H9 (cell line): ENCODE measurements at regions not wholly inside any gene's neighbourhood (a gene's known extent, or its start where the extent isn't known, plus 50 kb on each side); places are given as distances from the start of the nearest gene placed in this dataset.

Experiments used
- DNase-seq: peaks from one replicate; pipeline ENCODE4 v3.0.0-alpha.2; 2017
- H2AFZ ChIP-seq: one replicate; pipeline ENCODE4 v1.6.1; 2013; ENCODE audit warnings: mild to moderate bottlenecking, low read length, control low read depth, moderate library complexity
- H2AK5ac ChIP-seq: 2 replicates; pipeline ENCODE4 v1.6.1; 2013; ENCODE audit warnings: low read length, control low read depth, mixed read lengths; ENCODE audit not compliant: insufficient read length
- H2BK120ac ChIP-seq: one replicate; pipeline ENCODE4 v1.6.1; 2013; ENCODE audit warnings: low read depth, mild to moderate bottlenecking, low read length, control low read depth, inconsistent platforms; ENCODE audit not compliant: poor library complexity, severe bottlenecking
- H2BK12ac ChIP-seq: 2 replicates; pipeline ENCODE4 v1.6.1; 2013; ENCODE audit warnings: low read length, control low read depth, mixed read lengths, low read depth; ENCODE audit not compliant: insufficient read length
- H2BK15ac ChIP-seq: 2 replicates; pipeline ENCODE4 v1.6.1; 2013; ENCODE audit warnings: low read depth, low read length, control low read depth
- H2BK20ac ChIP-seq: one replicate; pipeline ENCODE4 v1.6.1; 2013; ENCODE audit warnings: low read depth, mild to moderate bottlenecking, low read length, control low read depth, inconsistent platforms; ENCODE audit not compliant: poor library complexity, severe bottlenecking
- H2BK5ac ChIP-seq: 2 replicates; pipeline ENCODE4 v1.6.1; 2013; ENCODE audit warnings: low read length, control low read depth, mixed read lengths; ENCODE audit not compliant: insufficient read length
- H3K14ac ChIP-seq: 2 replicates; pipeline ENCODE4 v1.6.1; 2013; ENCODE audit warnings: low read length, control low read depth; ENCODE audit not compliant: insufficient read depth
- H3K18ac ChIP-seq: 2 replicates; pipeline ENCODE4 v1.6.1; 2013; ENCODE audit warnings: low read depth, mild to moderate bottlenecking, mixed read lengths, low read length, control low read depth; ENCODE audit not compliant: insufficient read length
- H3K23ac ChIP-seq: 2 replicates; pipeline ENCODE4 v1.6.1; 2013; ENCODE audit warnings: low read length, control low read depth, mixed read lengths, low read depth; ENCODE audit not compliant: insufficient read length
- H3K23me2 ChIP-seq: 2 replicates; pipeline ENCODE4 v1.6.1; 2013; ENCODE audit warnings: low read depth, mild to moderate bottlenecking, mixed read lengths, low read length, control low read depth; ENCODE audit not compliant: insufficient read length, poor library complexity, severe bottlenecking
- H3K27ac ChIP-seq: 2 replicates; pipeline ENCODE4 v1.5.1; 2013; ENCODE audit warnings: low read length, control low read depth, mixed read lengths, low read depth; ENCODE audit not compliant: insufficient read length
- H3K27me3 ChIP-seq: 2 replicates; pipeline ENCODE4 v1.6.1; 2013; ENCODE audit warnings: low read length, control low read depth, inconsistent platforms; ENCODE audit not compliant: insufficient read depth
- H3K4ac ChIP-seq: 2 replicates; pipeline ENCODE4 v1.6.1; 2013; ENCODE audit warnings: low read depth, mild to moderate bottlenecking, control low read depth, inconsistent platforms, low read length, moderate library complexity
- H3K4me1 ChIP-seq: 2 replicates; pipeline ENCODE4 v1.6.1; 2013; ENCODE audit warnings: low read length, control low read depth, inconsistent platforms; ENCODE audit not compliant: insufficient read depth
- H3K4me2 ChIP-seq: 2 replicates; pipeline ENCODE4 v1.6.1; 2013; ENCODE audit warnings: low read length, control low read depth, mixed read lengths; ENCODE audit not compliant: insufficient read length, insufficient read depth
- H3K56ac ChIP-seq: 2 replicates; pipeline ENCODE4 v1.6.1; 2013; ENCODE audit warnings: low read depth, mild to moderate bottlenecking, mixed read lengths, low read length, control low read depth; ENCODE audit not compliant: insufficient read length
- H3K79me1 ChIP-seq: 2 replicates; pipeline ENCODE4 v1.6.1; 2013; ENCODE audit warnings: low read depth, mild to moderate bottlenecking, moderate library complexity, low read length, control low read depth, inconsistent platforms; ENCODE audit not compliant: insufficient read depth, poor library complexity, severe bottlenecking
- H3K79me2 ChIP-seq: 2 replicates; pipeline ENCODE4 v1.6.1; 2013; ENCODE audit warnings: low read length, control low read depth, inconsistent platforms; ENCODE audit not compliant: insufficient read depth
- H3K9ac ChIP-seq: 2 replicates; pipeline ENCODE4 v1.6.1; 2013; ENCODE audit warnings: low read length, control low read depth, mixed read lengths; ENCODE audit not compliant: insufficient read length; ENCODE audit errors: extremely low read depth
- H3K9me3 ChIP-seq: one replicate; pipeline ENCODE4 v1.6.1; 2013; ENCODE audit warnings: low read depth, low read length, inconsistent platforms; ENCODE audit not compliant: control insufficient read depth
- H3T11ph ChIP-seq: one replicate; pipeline ENCODE4 v1.6.1; 2013; ENCODE audit warnings: mild to moderate bottlenecking, low read length, control low read depth, inconsistent platforms
- H4K20me1 ChIP-seq: one replicate; pipeline ENCODE4 v1.6.1; 2013; ENCODE audit not compliant: control insufficient read depth, insufficient read length, insufficient read depth
- H4K5ac ChIP-seq: 2 replicates; pipeline ENCODE4 v1.6.1; 2013; ENCODE audit warnings: low read depth, mild to moderate bottlenecking, mixed read lengths, low read length, control low read depth; ENCODE audit not compliant: insufficient read length
- H4K8ac ChIP-seq: replicated peaks from 2 replicates; pipeline ENCODE4 v1.6.1; 2013; ENCODE audit warnings: low read length, control low read depth, mixed read lengths, low read depth; ENCODE audit not compliant: insufficient read length
- H4K91ac ChIP-seq: 2 replicates; pipeline ENCODE4 v1.6.1; 2013; ENCODE audit warnings: low read depth, mild to moderate bottlenecking, moderate library complexity, mixed read lengths, low read length, control low read depth; ENCODE audit not compliant: insufficient read length
- H3K27ac Mint-ChIP-seq, 3 experiments: 2 replicates in 2 of 3; 3 replicates in 1 of 3; pipeline ENCODE4 v1.8.0; 2020 to 2021; ENCODE audit warnings: mixed read lengths in 3 of 3, mild to moderate bottlenecking in 1 of 3, moderate library complexity in 1 of 3
- H3K27me3 Mint-ChIP-seq: 2 replicates; pipeline ENCODE4 v1.8.0; 2021; ENCODE audit warnings: low read depth, mild to moderate bottlenecking, moderate library complexity, mixed read lengths
- H3K36me3 Mint-ChIP-seq, 3 experiments: 2 replicates in 2 of 3; 3 replicates in 1 of 3; pipeline ENCODE4 v1.8.0; 2020 to 2021; ENCODE audit warnings: low read depth in 3 of 3, mixed read lengths in 3 of 3; ENCODE audit not compliant: insufficient read depth in 1 of 3
- H3K4me1 Mint-ChIP-seq, 2 experiments: 2 replicates each; pipeline ENCODE4 v1.8.0; 2020; ENCODE audit warnings: mixed read lengths in 2 of 2
- H3K4me3 Mint-ChIP-seq, 2 experiments: 2 replicates in 1 of 2; 3 replicates in 1 of 2; pipeline ENCODE4 v1.8.0; 2020 to 2021; ENCODE audit warnings: mild to moderate bottlenecking in 2 of 2, mixed read lengths in 2 of 2, moderate library complexity in 1 of 2
- H3K9me3 Mint-ChIP-seq, 2 experiments: 2 replicates in 1 of 2; 3 replicates in 1 of 2; pipeline ENCODE4 v1.8.0; 2020; ENCODE audit warnings: mild to moderate bottlenecking in 2 of 2, mixed read lengths in 2 of 2, moderate library complexity in 1 of 2
- TF ChIP-seq, protein P1 (sequence below): fragments of 200-600 bp; sonication (generic); conservative IDR thresholded peaks from 3 replicates; pipeline ENCODE4 v1.8.0; 2021; ENCODE audit warnings: antibody characterized with exemption, mild to moderate bottlenecking

DNA sequence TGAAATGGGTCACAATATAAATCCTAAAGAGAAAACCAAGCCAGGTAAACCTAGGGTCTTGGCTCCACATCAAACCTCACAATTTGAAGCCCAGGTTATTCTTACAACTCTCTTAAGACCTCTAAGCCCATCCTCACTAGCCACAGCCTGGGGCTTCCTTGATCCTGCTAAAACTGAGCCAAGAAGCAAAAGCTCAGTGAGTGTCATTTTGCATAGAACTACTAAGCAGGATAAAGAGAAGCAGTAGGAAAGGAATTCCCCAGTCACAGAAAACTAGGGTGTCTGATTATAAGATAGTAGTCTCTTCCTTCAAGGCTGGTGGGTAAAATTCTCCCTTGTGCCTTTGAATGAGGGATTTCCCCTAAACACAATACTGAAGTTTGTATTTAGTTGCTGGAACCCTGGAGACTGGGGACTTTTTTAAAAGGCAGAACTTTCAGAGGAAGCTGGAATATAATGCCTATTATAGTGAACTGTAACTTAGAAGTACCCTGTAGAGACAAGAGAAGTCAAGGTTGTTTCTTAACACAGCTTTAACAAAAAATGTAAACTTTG is 196.6 kb upstream of the KIAA1217 start:
- H4K8ac ChIP-seq = no peak overlapping the region
- H3K23me2 ChIP-seq = no peaks in the 10 kb centered on the region
- no peaks in the 10 kb centered on the region for H3K79me1 ChIP-seq
- H2AK5ac ChIP-seq = no peak overlapping the region
- no peak overlapping the region for H2BK5ac ChIP-seq
- Mint-ChIP-seq H3K27me3 (no peaks in the 10 kb centered on the region), H3K36me3 (no peaks in the 10 kb centered on the region), H3K4me3 (no peak overlapping the region), H3K4me1 (peaks cover 23 to 26% of the 10 kb centered on the region in 2 experiments), H3K9me3 (no peaks in the 10 kb centered on the region), H3K27ac (peak overlapping the region; percentile 37 to 61 (median 44); a peak in 4 of 7 replicates)
- H2BK20ac ChIP-seq = no peak overlapping the region
- H3K27me3 ChIP-seq = no peaks in the 10 kb centered on the region
- no peak overlapping the region for H2AFZ ChIP-seq
- H3K23ac ChIP-seq = no peak overlapping the region
- no peak overlapping the region for H3K9ac ChIP-seq
- H3K14ac ChIP-seq = no peak overlapping the region
- no peak overlapping the region for H3T11ph ChIP-seq
- no peak overlapping the region for H2BK120ac ChIP-seq
- H3K4ac ChIP-seq = no peak overlapping the region
- no peak overlapping the region for H3K27ac ChIP-seq
- H3K9me3 ChIP-seq = no peaks in the 10 kb centered on the region
- TF ChIP-seq, protein P1, sequence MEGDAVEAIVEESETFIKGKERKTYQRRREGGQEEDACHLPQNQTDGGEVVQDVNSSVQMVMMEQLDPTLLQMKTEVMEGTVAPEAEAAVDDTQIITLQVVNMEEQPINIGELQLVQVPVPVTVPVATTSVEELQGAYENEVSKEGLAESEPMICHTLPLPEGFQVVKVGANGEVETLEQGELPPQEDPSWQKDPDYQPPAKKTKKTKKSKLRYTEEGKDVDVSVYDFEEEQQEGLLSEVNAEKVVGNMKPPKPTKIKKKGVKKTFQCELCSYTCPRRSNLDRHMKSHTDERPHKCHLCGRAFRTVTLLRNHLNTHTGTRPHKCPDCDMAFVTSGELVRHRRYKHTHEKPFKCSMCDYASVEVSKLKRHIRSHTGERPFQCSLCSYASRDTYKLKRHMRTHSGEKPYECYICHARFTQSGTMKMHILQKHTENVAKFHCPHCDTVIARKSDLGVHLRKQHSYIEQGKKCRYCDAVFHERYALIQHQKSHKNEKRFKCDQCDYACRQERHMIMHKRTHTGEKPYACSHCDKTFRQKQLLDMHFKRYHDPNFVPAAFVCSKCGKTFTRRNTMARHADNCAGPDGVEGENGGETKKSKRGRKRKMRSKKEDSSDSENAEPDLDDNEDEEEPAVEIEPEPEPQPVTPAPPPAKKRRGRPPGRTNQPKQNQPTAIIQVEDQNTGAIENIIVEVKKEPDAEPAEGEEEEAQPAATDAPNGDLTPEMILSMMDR = no peak
- H4K5ac ChIP-seq = no peak overlapping the region
- no peaks in the 10 kb centered on the region for H4K20me1 ChIP-seq
- peaks cover 5% of the 10 kb centered on the region; the same call in 1 of the 2 replicates for H3K4me1 ChIP-seq
- H2BK15ac ChIP-seq = no peak overlapping the region
- no peaks in the 10 kb centered on the region for H3K79me2 ChIP-seq
- H3K56ac ChIP-seq = no peak overlapping the region
- no peak overlapping the region for H3K18ac ChIP-seq
- no peak overlapping the region for H4K91ac ChIP-seq
- H3K4me2 ChIP-seq = no peak overlapping the region
- H2BK12ac ChIP-seq = no peak overlapping the region
- DNase-seq = no peak
